Smooth muscle cell (in vitro differentiated cells): ENCODE measurements at regions not wholly inside any gene's neighbourhood (a gene's known extent, or its start where the extent isn't known, plus 50 kb on each side); places are given as distances from the start of the nearest gene placed in this dataset.
A peak's percentile ranks its signal among the peaks of the same experiment; 100 is the strongest.

Experiments used
- DNase-seq: peaks from one replicate; lab custom pipeline; 2025; ENCODE audit not compliant: unreplicated experiment; lab: John Stamatoyannopoulos, UW
- H2AFZ ChIP-seq: fragments of 200-600 bp; sonication (generic); 2 replicates; pipeline ENCODE4 v1.6.0; 2016; ENCODE audit warnings: antibody characterized with exemption, low read depth, mild to moderate bottlenecking
- H3F3A ChIP-seq: fragments of 200-600 bp; sonication (generic); 2 replicates; pipeline ENCODE4 v1.6.0; 2017; ENCODE audit warnings: antibody characterized with exemption, low read depth
- H3K27ac ChIP-seq: fragments of 200-600 bp; sonication (generic); 2 replicates; pipeline ENCODE4 v1.5.1; 2016; ENCODE audit warnings: low read depth, mild to moderate bottlenecking
- H3K27me3 ChIP-seq: fragments of 200-600 bp; sonication (generic); 2 replicates; pipeline ENCODE4 v1.6.1; 2016; ENCODE audit warnings: low read depth, mild to moderate bottlenecking
- H3K36me3 ChIP-seq: fragments of 200-600 bp; sonication (generic); 2 replicates; pipeline ENCODE4 v1.5.1; 2016; ENCODE audit warnings: low read depth
- H3K4me1 ChIP-seq: fragments of 200-600 bp; sonication (generic); 2 replicates; pipeline ENCODE4 v1.5.1; 2016; ENCODE audit warnings: low read depth
- H3K4me2 ChIP-seq: fragments of 200-600 bp; sonication (generic); 2 replicates; pipeline ENCODE4 v1.6.0; 2016; ENCODE audit warnings: mild to moderate bottlenecking
- H3K4me3 ChIP-seq: fragments of 200-600 bp; sonication (generic); 2 replicates; pipeline ENCODE4 v1.5.1; 2016; ENCODE audit warnings: mild to moderate bottlenecking
- H3K79me2 ChIP-seq: fragments of 200-600 bp; sonication (generic); 2 replicates; pipeline ENCODE4 v1.6.0; 2016; ENCODE audit warnings: low read depth, mild to moderate bottlenecking
- H3K9ac ChIP-seq: fragments of 200-600 bp; sonication (generic); 2 replicates; pipeline ENCODE4 v1.6.0; 2016; ENCODE audit warnings: low read depth
- H3K9me3 ChIP-seq: fragments of 200-600 bp; sonication (generic); replicated peaks from 2 replicates; pipeline ENCODE4 v1.5.1; 2016; ENCODE audit warnings: low read depth
- H4K20me1 ChIP-seq: fragments of 200-600 bp; sonication (generic); 2 replicates; pipeline ENCODE4 v1.6.0; 2016; ENCODE audit warnings: low read depth
- WGBS: methylation state at CpG from one replicate; pipeline ENCODE4 v1.1.7; 2016; ENCODE audit warnings: low lambda C conversion rate; 5-methylcytosine and 5-hydroxymethylcytosine counted together
- TF ChIP-seq, protein P1 (sequence below): fragments of 200-600 bp; sonication (generic); IDR thresholded peaks from 2 replicates; pipeline ENCODE4 v1.5.1; 2017; ENCODE audit warnings: borderline replicate concordance, mild to moderate bottlenecking, antibody characterized with exemption; ENCODE audit not compliant: insufficient read depth, poor library complexity, severe bottlenecking

DNA sequence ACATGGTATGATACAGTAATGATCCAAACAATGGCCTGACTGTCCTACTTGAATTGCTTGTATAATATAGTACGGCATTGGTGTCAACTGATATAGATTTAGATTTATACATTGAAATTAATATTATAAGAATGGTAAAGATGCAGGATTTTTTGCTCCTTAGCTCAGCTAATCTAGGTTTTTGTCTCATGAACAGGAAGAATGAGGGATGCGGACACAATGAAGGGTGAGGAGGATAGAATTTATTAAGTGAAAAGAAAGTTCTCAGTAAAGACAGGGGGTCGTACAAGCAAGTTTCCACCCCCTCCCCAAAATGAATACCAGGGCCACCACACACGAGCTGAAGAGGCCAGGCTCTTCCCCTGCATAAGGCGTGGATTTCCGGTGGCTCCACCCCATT lies 96.1 kb downstream of the KCNA5 start:
- no peak for DNase-seq
- 92% methylated on average over 6 of the region's 6 CpGs for WGBS
- Histone ChIP-seq H3K36me3 (no peaks in the 10 kb centered on the region), H3K4me3 (no peak overlapping the region), H3K27me3 (no peaks in the 10 kb centered on the region), H3K27ac (no peak overlapping the region), H3K79me2 (no peaks in the 10 kb centered on the region), H3F3A (no peaks in the 10 kb centered on the region), H4K20me1 (no peaks in the 10 kb centered on the region), H3K9ac (no peak overlapping the region), H3K9me3 (no peaks in the 10 kb centered on the region), H2AFZ (no peak overlapping the region), H3K4me1 (peaks cover 7% of the 10 kb centered on the region), H3K4me2 (no peak overlapping the region)
- TF ChIP-seq, protein P1, sequence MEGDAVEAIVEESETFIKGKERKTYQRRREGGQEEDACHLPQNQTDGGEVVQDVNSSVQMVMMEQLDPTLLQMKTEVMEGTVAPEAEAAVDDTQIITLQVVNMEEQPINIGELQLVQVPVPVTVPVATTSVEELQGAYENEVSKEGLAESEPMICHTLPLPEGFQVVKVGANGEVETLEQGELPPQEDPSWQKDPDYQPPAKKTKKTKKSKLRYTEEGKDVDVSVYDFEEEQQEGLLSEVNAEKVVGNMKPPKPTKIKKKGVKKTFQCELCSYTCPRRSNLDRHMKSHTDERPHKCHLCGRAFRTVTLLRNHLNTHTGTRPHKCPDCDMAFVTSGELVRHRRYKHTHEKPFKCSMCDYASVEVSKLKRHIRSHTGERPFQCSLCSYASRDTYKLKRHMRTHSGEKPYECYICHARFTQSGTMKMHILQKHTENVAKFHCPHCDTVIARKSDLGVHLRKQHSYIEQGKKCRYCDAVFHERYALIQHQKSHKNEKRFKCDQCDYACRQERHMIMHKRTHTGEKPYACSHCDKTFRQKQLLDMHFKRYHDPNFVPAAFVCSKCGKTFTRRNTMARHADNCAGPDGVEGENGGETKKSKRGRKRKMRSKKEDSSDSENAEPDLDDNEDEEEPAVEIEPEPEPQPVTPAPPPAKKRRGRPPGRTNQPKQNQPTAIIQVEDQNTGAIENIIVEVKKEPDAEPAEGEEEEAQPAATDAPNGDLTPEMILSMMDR: no peak

DNA sequence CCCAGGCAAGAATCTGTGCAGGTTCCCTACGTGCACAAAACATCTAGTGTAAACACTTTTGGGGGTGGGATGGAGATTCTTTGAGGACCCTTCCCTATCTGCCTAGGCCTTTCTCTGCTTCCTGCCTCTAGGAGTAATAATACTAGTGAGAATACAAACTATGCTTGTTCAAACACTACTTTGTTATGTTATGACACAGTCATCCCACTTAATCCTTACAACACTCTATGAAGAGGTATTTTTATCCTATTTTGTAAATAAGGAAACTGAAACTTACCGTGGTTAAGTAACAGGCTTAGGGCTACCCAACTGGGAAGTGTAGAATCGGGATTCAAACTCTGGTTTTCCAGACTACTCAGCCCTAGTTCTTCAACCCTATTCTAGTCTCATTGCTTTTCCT lies 96.5 kb downstream of the KCNA5 start:
- Histone ChIP-seq H4K20me1 (no peaks in the 10 kb centered on the region), H3K4me3 (no peak overlapping the region), H3K4me2 (no peak overlapping the region), H3K9ac (no peak overlapping the region), H3K4me1 (peaks cover 7% of the 10 kb centered on the region), H3K79me2 (no peaks in the 10 kb centered on the region), H3K27me3 (no peaks in the 10 kb centered on the region), H3F3A (no peaks in the 10 kb centered on the region), H3K9me3 (no peaks in the 10 kb centered on the region), H2AFZ (peak overlapping the region; percentile 9), H3K36me3 (no peaks in the 10 kb centered on the region), H3K27ac (no peak overlapping the region)
- WGBS: 48% methylated on average over 3 of the region's 3 CpGs
- DNase-seq: no peak
- TF ChIP-seq, protein P1: no peak

DNA sequence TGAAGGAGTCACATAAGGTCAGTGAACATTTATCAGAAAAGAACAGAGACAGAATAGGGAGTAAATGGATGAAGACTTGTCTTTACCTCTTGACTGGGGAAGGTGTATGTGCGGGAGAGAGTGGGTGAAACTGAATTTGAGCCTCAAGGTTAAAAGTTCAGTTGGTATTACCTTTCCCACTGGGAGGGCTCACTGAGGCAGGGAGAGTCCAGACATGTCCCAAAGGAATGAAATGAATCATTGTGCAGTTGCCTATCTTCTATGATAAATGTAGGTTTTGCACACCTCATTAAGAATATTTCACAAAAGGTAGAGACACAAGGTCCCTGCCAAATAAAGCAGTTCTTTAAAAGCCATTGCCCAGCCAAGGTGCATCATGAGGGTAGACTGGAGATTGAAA lies 105.2 kb downstream of the KCNA5 start:
- no peaks in the 10 kb centered on the region for H3F3A ChIP-seq
- H3K27ac ChIP-seq: no peak overlapping the region
- H3K4me3 ChIP-seq: no peak overlapping the region
- WGBS: 88% methylated on average over 1 of the region's 1 CpG
- no peak overlapping the region for H2AFZ ChIP-seq
- H3K4me2 ChIP-seq: no peak overlapping the region
- peaks cover 5% of the 10 kb centered on the region for H3K4me1 ChIP-seq
- no peaks in the 10 kb centered on the region for H3K9me3 ChIP-seq
- TF ChIP-seq, protein P1: no peak
- no peaks in the 10 kb centered on the region for H3K27me3 ChIP-seq
- no peak for DNase-seq
- H3K79me2 ChIP-seq: no peaks in the 10 kb centered on the region
- H3K9ac ChIP-seq: no peak overlapping the region
- no peaks in the 10 kb centered on the region for H3K36me3 ChIP-seq
- no peaks in the 10 kb centered on the region for H4K20me1 ChIP-seq

DNA sequence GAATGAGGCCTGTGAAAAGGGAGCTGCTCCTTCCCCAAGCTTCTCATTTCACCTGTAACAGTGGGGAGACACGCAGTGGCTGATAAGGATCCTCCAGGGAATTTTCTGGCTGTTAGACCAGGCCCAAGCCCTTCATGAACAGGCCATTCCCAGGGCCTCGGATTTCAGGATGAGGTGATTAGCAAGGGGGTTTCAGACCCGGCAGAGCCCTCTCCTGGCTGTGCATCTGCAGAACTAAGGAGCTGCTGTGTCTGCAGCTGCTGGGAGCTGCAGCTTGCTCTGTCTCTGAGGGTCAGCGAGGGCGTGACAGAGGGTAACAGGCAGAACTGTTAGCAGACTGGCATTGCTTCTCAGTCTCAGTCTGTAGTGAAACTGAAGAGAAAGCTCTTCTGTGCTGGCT lies 110.4 kb downstream of the KCNA5 start:
- H3K79me2 ChIP-seq: no peaks in the 10 kb centered on the region
- H3K36me3 ChIP-seq: no peaks in the 10 kb centered on the region
- no peak overlapping the region for H2AFZ ChIP-seq
- H3K4me2 ChIP-seq: no peak overlapping the region
- no peak overlapping the region for H3K4me3 ChIP-seq
- H3K27ac ChIP-seq: no peak overlapping the region
- H3F3A ChIP-seq: no peaks in the 10 kb centered on the region
- TF ChIP-seq, protein P1: no peak
- no peak for DNase-seq
- peaks cover 5% of the 10 kb centered on the region for H3K4me1 ChIP-seq
- H4K20me1 ChIP-seq: no peaks in the 10 kb centered on the region
- no peak overlapping the region for H3K9ac ChIP-seq
- no peaks in the 10 kb centered on the region for H3K27me3 ChIP-seq
- H3K9me3 ChIP-seq: no peaks in the 10 kb centered on the region
- WGBS: 67% methylated on average over 5 of the region's 5 CpGs
